Neural cell (in vitro differentiated cells): ENCODE measurements at regions not wholly inside any gene's neighbourhood (a gene's known extent, or its start where the extent isn't known, plus 50 kb on each side); places are given as distances from the start of the nearest gene placed in this dataset.
"Not testable (repeated sequence)": the region's sequence is repeated elsewhere in the genome, so short reads cannot be mapped to it uniquely, and the experiment has no call there.

Experiments used
- EP300 ChIP-seq: fragments of 450-650 bp; conservative IDR thresholded peaks from 2 replicates; pipeline ENCODE4 v1.6.1; 2014; ENCODE audit warnings: antibody characterized with exemption, mild to moderate bottlenecking, moderate library complexity; ENCODE audit not compliant: poor library complexity, severe bottlenecking
- EZH2 ChIP-seq: fragments of 200-600, 300-800 bp; shearing (Covaris generic), sonication (generic); IDR thresholded peaks from 2 replicates; pipeline ENCODE4 v1.6.1; 2014; ENCODE audit warnings: antibody characterized with exemption, low read length, borderline replicate concordance, mild to moderate bottlenecking; ENCODE audit not compliant: insufficient read depth, poor library complexity, severe bottlenecking
- POLR2AphosphoS5 ChIP-seq: IDR thresholded peaks from 2 replicates; pipeline ENCODE4 v1.6.1; 2012
- TF ChIP-seq, protein P1 (sequence below): fragments of 450-650 bp; IDR thresholded peaks from 2 replicates; pipeline ENCODE4 v1.5.1; 2014; ENCODE audit warnings: antibody characterized with exemption, mild to moderate bottlenecking, moderate library complexity; ENCODE audit not compliant: poor library complexity, severe bottlenecking

- not testable (repeated sequence) for TF ChIP-seq POLR2AphosphoS5, EZH2, EP300
- TF ChIP-seq, protein P1, sequence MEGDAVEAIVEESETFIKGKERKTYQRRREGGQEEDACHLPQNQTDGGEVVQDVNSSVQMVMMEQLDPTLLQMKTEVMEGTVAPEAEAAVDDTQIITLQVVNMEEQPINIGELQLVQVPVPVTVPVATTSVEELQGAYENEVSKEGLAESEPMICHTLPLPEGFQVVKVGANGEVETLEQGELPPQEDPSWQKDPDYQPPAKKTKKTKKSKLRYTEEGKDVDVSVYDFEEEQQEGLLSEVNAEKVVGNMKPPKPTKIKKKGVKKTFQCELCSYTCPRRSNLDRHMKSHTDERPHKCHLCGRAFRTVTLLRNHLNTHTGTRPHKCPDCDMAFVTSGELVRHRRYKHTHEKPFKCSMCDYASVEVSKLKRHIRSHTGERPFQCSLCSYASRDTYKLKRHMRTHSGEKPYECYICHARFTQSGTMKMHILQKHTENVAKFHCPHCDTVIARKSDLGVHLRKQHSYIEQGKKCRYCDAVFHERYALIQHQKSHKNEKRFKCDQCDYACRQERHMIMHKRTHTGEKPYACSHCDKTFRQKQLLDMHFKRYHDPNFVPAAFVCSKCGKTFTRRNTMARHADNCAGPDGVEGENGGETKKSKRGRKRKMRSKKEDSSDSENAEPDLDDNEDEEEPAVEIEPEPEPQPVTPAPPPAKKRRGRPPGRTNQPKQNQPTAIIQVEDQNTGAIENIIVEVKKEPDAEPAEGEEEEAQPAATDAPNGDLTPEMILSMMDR = not testable (repeated sequence)
Observed at GRCh38 chr5:174476001-174476400, 248.4 kb upstream of the MSX2 start.
